Neural cell (in vitro differentiated cells): ENCODE measurements at regions not wholly inside any gene's neighbourhood (a gene's known extent, or its start where the extent isn't known, plus 50 kb on each side); places are given as distances from the start of the nearest gene placed in this dataset.
"Not testable (repeated sequence)": the region's sequence is repeated elsewhere in the genome, so short reads cannot be mapped to it uniquely, and the experiment has no call there.

Experiments used
- H2AFZ ChIP-seq: fragments of 200-600, 300-800 bp; sonication (generic), shearing (Covaris generic); 2 replicates; pipeline ENCODE4 v1.6.0; 2014; ENCODE audit warnings: low read depth, mild to moderate bottlenecking, antibody characterized with exemption, low read length, moderate library complexity
- H3F3A ChIP-seq: fragments of 200-600 bp; shearing (Covaris generic); 2 replicates; pipeline ENCODE4 v1.6.1; 2016; ENCODE audit warnings: mild to moderate bottlenecking, moderate library complexity, mixed read lengths, antibody characterized with exemption, low read length; ENCODE audit not compliant: insufficient read depth, poor library complexity, severe bottlenecking
- H3K27ac ChIP-seq: fragments of 200-600, 300-800 bp; sonication (generic), shearing (Covaris generic); 2 replicates; pipeline ENCODE4 v1.5.1; 2014; ENCODE audit warnings: mild to moderate bottlenecking, low read length, moderate library complexity
- H3K27me3 ChIP-seq: fragments of 300-800, 200-600 bp; sonication (generic), shearing (Covaris generic); 2 replicates; pipeline ENCODE4 v1.6.0; 2014; ENCODE audit warnings: mild to moderate bottlenecking, low read depth, low read length, moderate library complexity; ENCODE audit not compliant: insufficient read depth
- H3K36me3 ChIP-seq: fragments of 300-800, 200-600 bp; sonication (generic), shearing (Covaris generic); 2 replicates; pipeline ENCODE4 v1.5.1; 2014; ENCODE audit warnings: mild to moderate bottlenecking, antibody characterized with exemption, low read length, moderate library complexity; ENCODE audit not compliant: insufficient read depth
- H3K4me2 ChIP-seq: fragments of 300-800, 200-600 bp; sonication (generic), shearing (Covaris generic); 2 replicates; pipeline ENCODE4 v1.6.0; 2014; ENCODE audit warnings: mild to moderate bottlenecking, low read length
- H3K4me3 ChIP-seq: fragments of 300-800, 200-600 bp; sonication (generic), shearing (Covaris generic); 2 replicates; pipeline ENCODE4 v1.5.1; 2014; ENCODE audit warnings: mild to moderate bottlenecking, low read length, moderate library complexity
- H3K79me2 ChIP-seq: fragments of 200-600 bp; shearing (Covaris generic); replicated peaks from 2 replicates; pipeline ENCODE4 v1.6.0; 2014; ENCODE audit warnings: mild to moderate bottlenecking, low read length, moderate library complexity; ENCODE audit not compliant: insufficient read depth
- H3K9ac ChIP-seq: fragments of 300-800, 200-600 bp; sonication (generic), shearing (Covaris generic); 2 replicates; pipeline ENCODE4 v1.6.1; 2016; ENCODE audit warnings: mild to moderate bottlenecking, low read length, mixed read lengths
- H3K9me2 ChIP-seq: fragments of 200-600 bp; shearing (Covaris generic); 2 replicates; pipeline ENCODE4 v1.6.1; 2016; ENCODE audit warnings: mild to moderate bottlenecking, low read length, mixed read lengths; ENCODE audit not compliant: insufficient read depth
- H3K9me3 ChIP-seq: fragments of 200-600, 300-800 bp; sonication (generic), shearing (Covaris generic); 2 replicates; pipeline ENCODE4 v1.6.1; 2016; ENCODE audit warnings: mild to moderate bottlenecking, mixed run types, low read length, moderate library complexity, mixed read lengths
- H4K20me1 ChIP-seq: fragments of 200-600 bp; shearing (Covaris generic); 2 replicates; pipeline ENCODE4 v1.6.1; 2016; ENCODE audit warnings: mild to moderate bottlenecking, mixed run types; ENCODE audit not compliant: insufficient read depth
- EP300 ChIP-seq: fragments of 450-650 bp; conservative IDR thresholded peaks from 2 replicates; pipeline ENCODE4 v1.6.1; 2014; ENCODE audit warnings: antibody characterized with exemption, mild to moderate bottlenecking, moderate library complexity; ENCODE audit not compliant: poor library complexity, severe bottlenecking
- EZH2 ChIP-seq: fragments of 200-600, 300-800 bp; shearing (Covaris generic), sonication (generic); IDR thresholded peaks from 2 replicates; pipeline ENCODE4 v1.6.1; 2014; ENCODE audit warnings: antibody characterized with exemption, low read length, borderline replicate concordance, mild to moderate bottlenecking; ENCODE audit not compliant: insufficient read depth, poor library complexity, severe bottlenecking
- MXI1 ChIP-seq: fragments of 450-650 bp; conservative IDR thresholded peaks from 2 replicates; pipeline ENCODE4 v1.6.1; 2014; ENCODE audit warnings: antibody characterized with exemption, mild to moderate bottlenecking; ENCODE audit not compliant: poor library complexity, severe bottlenecking
- POLR2AphosphoS5 ChIP-seq: IDR thresholded peaks from 2 replicates; pipeline ENCODE4 v1.6.1; 2012
- RAD21 ChIP-seq: fragments of 450-650 bp; conservative IDR thresholded peaks from 2 replicates; pipeline ENCODE4 v1.6.1; 2014; ENCODE audit warnings: antibody characterized with exemption, mild to moderate bottlenecking, moderate library complexity
- SMC3 ChIP-seq: fragments of 450-650 bp; conservative IDR thresholded peaks from 2 replicates; pipeline ENCODE4 v1.6.1; 2014; ENCODE audit warnings: antibody characterized with exemption, mild to moderate bottlenecking, moderate library complexity; ENCODE audit not compliant: poor library complexity
- TAF1 ChIP-seq: IDR thresholded peaks from 2 replicates; pipeline ENCODE4 v1.6.1; 2012; ENCODE audit warnings: low read depth
- TF ChIP-seq, protein P1 (sequence below): IDR thresholded peaks from 2 replicates; pipeline ENCODE4 v1.6.1; 2012; ENCODE audit warnings: borderline replicate concordance
- TF ChIP-seq, protein P2 (sequence below): fragments of 450-650 bp; IDR thresholded peaks from 2 replicates; pipeline ENCODE4 v1.5.1; 2014; ENCODE audit warnings: antibody characterized with exemption, mild to moderate bottlenecking, moderate library complexity; ENCODE audit not compliant: poor library complexity, severe bottlenecking

DNA sequence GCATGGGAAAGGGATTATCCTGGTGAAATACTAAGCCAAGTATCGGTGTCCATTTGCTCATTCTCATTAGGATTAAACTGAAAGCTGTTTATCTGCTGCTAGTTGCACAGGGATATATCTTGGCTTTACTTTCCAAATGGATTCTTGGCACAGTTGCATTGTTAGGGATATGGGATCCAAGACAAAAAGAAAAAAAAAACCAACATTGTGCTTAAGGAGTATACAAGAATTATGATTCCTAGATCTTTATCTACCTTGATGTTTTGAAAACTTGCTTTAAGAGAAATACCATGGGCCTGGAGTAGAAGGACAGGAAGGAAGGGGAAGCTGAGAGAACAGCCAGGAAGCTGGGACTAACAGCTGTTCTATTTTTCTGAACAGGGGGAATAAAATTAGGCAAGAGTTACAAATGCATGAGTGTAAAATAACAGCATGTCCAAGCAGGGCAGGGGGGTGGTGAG lies 107.6 kb downstream of the ATXN3L start:
- no peaks in the 10 kb centered on the region for H3K9me2 ChIP-seq
- H3K36me3 ChIP-seq = no peaks in the 10 kb centered on the region
- no peak overlapping the region for H3K27ac ChIP-seq
- no peaks in the 10 kb centered on the region for H3K9me3 ChIP-seq
- H3K27me3 ChIP-seq = no peaks in the 10 kb centered on the region
- no peak overlapping the region for H3K9ac ChIP-seq
- H3F3A ChIP-seq = no peaks in the 10 kb centered on the region
- no peak overlapping the region for H3K4me3 ChIP-seq
- no peak overlapping the region for H3K4me2 ChIP-seq
- no peak overlapping the region for H2AFZ ChIP-seq
- H3K79me2 ChIP-seq = no peaks in the 10 kb centered on the region
- H4K20me1 ChIP-seq = no peaks in the 10 kb centered on the region
- TF ChIP-seq RAD21 (no peak), SMC3 (no peak), EP300 (no peak), POLR2AphosphoS5 (no peak), MXI1 (no peak), TAF1 (no peak), EZH2 (no peak)
- TF ChIP-seq, protein P1, sequence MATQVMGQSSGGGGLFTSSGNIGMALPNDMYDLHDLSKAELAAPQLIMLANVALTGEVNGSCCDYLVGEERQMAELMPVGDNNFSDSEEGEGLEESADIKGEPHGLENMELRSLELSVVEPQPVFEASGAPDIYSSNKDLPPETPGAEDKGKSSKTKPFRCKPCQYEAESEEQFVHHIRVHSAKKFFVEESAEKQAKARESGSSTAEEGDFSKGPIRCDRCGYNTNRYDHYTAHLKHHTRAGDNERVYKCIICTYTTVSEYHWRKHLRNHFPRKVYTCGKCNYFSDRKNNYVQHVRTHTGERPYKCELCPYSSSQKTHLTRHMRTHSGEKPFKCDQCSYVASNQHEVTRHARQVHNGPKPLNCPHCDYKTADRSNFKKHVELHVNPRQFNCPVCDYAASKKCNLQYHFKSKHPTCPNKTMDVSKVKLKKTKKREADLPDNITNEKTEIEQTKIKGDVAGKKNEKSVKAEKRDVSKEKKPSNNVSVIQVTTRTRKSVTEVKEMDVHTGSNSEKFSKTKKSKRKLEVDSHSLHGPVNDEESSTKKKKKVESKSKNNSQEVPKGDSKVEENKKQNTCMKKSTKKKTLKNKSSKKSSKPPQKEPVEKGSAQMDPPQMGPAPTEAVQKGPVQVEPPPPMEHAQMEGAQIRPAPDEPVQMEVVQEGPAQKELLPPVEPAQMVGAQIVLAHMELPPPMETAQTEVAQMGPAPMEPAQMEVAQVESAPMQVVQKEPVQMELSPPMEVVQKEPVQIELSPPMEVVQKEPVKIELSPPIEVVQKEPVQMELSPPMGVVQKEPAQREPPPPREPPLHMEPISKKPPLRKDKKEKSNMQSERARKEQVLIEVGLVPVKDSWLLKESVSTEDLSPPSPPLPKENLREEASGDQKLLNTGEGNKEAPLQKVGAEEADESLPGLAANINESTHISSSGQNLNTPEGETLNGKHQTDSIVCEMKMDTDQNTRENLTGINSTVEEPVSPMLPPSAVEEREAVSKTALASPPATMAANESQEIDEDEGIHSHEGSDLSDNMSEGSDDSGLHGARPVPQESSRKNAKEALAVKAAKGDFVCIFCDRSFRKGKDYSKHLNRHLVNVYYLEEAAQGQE = no peak
- TF ChIP-seq, protein P2, sequence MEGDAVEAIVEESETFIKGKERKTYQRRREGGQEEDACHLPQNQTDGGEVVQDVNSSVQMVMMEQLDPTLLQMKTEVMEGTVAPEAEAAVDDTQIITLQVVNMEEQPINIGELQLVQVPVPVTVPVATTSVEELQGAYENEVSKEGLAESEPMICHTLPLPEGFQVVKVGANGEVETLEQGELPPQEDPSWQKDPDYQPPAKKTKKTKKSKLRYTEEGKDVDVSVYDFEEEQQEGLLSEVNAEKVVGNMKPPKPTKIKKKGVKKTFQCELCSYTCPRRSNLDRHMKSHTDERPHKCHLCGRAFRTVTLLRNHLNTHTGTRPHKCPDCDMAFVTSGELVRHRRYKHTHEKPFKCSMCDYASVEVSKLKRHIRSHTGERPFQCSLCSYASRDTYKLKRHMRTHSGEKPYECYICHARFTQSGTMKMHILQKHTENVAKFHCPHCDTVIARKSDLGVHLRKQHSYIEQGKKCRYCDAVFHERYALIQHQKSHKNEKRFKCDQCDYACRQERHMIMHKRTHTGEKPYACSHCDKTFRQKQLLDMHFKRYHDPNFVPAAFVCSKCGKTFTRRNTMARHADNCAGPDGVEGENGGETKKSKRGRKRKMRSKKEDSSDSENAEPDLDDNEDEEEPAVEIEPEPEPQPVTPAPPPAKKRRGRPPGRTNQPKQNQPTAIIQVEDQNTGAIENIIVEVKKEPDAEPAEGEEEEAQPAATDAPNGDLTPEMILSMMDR = no peak

DNA sequence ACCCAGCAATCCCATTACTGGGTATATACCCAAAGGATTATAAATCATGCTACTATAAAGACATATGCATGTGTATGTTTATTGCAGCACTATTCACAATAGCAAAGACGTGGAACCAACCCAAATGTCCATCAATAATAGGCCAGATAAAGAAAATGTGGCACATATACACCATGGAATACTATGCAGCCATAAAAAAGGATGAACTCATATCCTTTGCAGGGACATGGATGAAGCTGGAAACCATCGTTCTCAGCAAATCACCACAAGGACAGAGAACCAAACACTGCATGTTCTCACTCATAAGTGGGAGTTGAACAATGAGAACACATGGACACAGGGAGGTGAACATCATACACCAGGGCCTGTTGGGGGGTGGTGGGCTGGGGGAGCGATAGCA lies 109.7 kb downstream of the ATXN3L start:
- not testable (repeated sequence) for H3K27me3 ChIP-seq, H3F3A ChIP-seq, H3K27ac ChIP-seq, H3K36me3 ChIP-seq, H3K9ac ChIP-seq, H2AFZ ChIP-seq, H3K9me2 ChIP-seq, H3K79me2 ChIP-seq, H3K4me2 ChIP-seq, H3K9me3 ChIP-seq, H4K20me1 ChIP-seq, H3K4me3 ChIP-seq

DNA sequence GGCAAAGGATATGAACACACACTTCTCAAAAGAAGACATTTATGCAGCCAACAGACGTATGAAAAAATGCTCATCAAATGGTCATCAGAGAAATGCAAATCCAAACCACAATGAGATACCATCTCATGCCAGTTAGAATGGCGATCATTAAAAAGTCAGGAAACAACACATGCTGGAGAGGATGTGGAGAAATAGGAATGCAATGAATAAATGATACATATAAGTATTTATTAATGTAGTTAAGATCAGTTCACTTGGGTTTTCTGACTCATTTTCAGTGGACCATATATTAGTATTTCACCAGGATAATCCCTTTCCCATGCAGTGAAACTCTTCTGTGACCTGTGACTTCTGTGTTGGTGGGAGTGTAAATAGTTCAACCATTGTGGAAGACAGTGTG lies 110.1 kb downstream of the ATXN3L start:
- not testable (repeated sequence) for H3K9ac ChIP-seq, H3K4me3 ChIP-seq, H3K36me3 ChIP-seq, H3K27me3 ChIP-seq, H3K27ac ChIP-seq, H4K20me1 ChIP-seq, H3K9me3 ChIP-seq, H3K4me2 ChIP-seq, H3K9me2 ChIP-seq, H3K79me2 ChIP-seq, H2AFZ ChIP-seq, H3F3A ChIP-seq
